ENCODE measurements at regions not wholly inside any gene's neighbourhood (a gene's known extent, or its start where the extent isn't known, plus 50 kb on each side); places are given as distances from the start of the nearest gene placed in this dataset.

- no peak for DNase-seq
These were observed 49.9 kb upstream of the HS6ST1 start for GRCh38 chr2:128368437-128369107.

- DNase-seq = no peak
These were observed 50.5 kb upstream of the HS6ST1 start for GRCh38 chr2:128369108-128369555.

GRCh38 chr2:128369602-128370467, 51.2 kb upstream of the HS6ST1 start:
- DNase-seq = no peak

DNA sequence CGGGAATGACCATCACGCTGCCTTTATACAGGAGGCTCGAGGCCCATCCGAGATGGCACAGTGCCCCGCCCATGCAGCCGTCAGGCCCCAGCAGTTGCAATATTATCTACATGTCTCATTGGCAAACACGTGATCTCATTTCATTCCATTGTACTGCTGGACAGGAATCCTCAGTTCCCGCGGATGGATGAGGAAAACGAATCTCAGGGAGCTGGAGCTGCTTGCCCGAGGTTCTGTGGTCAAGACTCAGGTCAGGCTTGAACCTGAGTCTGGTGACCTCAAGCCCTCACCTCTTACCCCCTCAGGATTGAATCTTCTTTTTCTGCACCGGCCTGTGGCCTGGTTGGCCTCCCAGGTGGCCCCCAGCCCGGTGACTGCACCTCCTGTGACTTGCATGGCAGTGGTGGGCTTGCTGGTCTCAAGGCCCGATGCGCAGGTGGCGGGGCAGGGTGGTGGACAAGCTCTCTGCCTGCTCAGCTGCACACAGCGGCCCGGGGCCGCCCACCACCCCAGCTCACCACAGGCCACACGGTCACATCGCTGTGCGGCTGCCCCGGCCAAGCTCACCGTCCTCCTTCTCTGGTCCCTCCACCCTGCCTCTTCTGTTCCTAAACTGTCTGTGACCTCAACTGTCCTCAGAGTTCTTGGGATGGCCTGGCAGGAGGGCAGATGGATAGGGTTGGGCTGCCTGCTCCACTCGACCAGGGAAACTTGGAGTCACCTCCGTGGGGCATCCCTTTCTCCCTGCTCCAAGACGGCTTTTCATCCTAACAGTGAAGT, 52.0 kb upstream of the HS6ST1 start:
- DNase-seq = no peak

- DNase-seq = no peak
These were observed 52.6 kb upstream of the HS6ST1 start for GRCh38 chr2:128371248-128371630.

DNA sequence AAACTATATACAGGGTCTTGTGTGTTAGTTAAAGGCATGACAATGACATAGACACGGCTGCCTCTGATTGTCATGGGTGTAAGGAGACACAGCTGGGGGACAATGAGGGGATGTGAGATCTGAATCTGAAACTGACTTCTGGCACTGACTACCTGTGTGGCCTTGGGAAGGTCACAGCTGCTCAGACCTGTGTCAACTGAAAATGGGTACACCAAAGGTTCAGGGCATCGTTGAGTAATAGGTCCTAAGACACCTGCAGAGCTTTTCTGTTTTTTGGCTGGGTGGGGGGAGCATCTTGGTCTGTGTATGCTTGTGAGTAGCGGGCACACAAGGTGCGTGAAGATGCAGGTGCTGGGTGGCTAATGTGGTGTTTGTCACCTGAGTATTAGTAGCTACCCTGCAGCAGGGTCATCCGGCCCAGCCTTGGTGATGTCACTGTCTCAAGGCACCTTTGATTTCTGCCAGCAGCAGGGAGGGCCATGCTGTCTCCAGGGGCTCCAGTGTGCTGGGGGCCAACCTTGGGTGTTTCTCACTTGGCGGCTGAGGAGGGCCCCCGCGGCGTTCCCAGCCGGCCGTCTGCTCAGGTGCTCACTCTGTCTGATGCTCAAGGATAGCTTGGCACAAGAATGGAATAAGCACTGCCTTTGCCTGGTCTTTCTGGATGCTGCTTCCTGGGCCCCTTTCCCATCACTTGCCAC, 53.1 kb upstream of the HS6ST1 start:
- DNase-seq = no peak

- DNase-seq = peak; percentile 35
These were observed 54.1 kb upstream of the HS6ST1 start for GRCh38 chr2:128372621-128373341.

DNA sequence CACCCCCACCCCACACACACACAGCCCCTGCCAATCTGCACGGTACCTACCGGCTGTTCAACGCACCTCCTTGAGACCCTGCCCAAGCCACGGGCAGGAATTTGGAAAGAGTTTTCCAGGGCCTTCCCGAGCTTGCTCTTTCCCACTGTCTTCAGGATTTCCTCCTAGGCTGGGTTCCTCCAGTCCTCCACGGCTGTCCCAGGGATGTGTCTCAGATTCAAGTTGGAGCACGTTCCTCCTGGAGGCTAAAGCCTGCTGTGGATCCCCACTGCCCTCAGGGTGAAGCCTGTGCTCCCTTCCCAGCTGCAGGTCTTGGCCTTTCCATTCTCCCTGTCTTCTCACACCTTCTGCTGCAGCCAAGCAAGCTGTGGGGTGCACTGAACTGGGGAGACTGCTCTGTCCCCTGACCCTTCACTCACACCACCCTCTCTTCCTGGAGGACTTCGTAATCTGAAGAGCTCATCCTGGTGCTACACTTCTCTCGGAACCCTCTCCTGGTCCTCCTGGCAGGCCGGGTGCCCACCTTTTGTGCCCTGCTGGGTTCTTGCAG, 54.9 kb upstream of the HS6ST1 start:
- DNase-seq = no peak

DNA sequence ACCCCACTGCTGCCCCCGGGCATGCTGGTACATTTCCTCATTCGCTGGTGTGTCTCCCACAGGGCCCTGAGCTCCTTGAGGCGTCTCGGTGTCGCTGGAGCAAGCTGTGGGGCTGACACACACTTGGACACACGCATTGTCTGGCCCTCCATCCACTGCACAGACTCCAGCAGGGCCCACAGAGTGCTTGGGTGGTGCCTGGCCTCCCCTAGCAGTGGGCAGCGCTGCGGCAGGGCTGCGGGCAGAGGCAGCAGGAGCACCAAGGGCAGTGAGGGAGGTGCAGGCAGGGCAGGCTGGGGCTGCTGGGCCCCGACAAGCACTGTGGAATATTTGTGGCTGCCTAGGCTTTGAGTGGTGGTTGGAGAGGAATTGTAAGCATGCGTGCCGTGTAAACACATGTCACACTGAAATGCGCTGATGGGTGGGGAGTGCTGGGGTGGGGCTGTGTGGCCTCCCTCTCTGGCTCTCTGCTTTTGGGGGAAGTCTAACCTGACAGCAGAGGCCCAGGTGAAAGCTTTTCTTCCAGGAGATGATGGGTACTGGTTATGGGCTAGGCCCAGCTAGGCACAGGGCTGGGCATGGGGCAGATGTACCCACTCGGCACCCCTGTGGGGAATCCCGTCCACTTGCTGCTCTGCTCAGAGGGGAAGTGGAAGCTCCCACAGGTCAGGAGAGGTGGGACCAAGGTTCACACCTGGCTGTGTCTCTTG, 55.5 kb upstream of the HS6ST1 start:
- no peak for DNase-seq

DNA sequence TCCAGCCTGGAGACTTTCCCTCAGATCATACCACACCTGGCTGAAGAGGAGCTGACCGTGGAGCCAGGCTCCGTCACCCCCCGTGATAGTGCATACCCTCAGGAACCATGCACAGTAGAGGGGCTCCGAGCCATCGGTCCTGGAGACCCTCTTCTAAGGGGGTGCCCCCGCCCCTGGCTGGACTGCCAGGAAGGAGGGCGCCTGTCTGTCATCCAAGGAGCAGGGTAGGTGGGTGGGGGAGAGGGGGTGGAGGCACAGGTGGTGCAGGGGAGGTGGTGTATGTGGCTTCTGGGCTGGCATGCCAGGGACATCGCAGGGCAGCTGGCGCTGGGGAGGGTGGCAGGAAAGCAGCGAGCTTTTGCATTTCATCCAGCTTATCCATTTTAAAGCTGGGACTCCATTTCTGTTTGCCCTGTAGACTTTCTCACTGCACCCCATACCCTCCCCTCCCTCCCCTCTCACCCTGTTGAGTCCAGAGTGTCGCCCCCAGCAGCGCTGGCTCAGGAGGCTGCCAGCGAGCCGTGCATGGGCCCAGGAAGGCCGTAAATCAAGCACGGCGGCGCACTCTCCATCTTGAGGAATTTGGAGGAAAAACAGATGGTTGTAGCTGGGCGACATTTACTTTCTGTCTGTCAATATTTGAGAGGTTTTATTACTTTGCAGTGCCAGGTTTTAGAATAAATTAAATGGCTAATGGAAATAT, 56.2 kb upstream of the HS6ST1 start:
- DNase-seq = no peak

- no peak for DNase-seq
These were observed 56.8 kb upstream of the HS6ST1 start for GRCh38 chr2:128375454-128375853.

DNA sequence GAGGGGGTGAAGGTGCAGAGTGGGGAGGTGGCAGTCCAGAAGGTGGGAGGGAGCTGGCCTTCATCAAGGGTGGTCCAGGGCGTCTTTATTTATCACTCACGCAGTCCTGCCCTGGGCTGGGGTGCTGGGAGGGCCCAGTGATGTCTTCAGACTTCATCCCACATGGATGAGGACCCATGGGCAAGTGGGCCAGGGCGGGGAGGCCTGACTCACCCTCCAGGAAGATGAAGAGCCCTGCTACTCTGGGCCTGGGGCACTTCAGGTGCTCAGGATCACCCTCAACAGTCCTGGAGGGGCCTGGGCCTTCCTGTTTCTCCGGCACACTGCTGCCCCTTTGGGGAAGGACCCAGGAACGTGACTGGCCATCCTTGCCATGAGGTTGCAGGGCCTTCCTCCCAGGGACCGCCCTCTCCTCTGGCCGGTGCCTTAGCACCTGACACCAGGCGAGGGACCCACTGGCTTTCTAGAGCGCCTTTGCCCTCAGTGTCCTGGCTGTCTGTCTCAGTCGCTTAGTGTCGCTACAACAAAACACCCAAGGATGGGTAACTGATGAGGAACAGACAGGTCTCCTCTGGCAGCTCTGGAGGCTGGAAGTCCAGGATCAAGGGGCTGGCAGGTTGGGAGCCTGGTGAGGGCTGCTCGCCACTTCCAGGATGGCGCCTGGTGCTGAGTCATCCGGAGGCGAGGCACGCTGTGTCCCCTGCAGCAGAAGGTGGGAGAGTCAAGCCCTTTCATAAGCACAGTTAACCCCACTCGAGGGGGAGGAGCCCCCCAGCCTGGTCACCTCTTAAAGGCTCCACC, 57.8 kb upstream of the HS6ST1 start:
- DNase-seq = no peak

- no peak for DNase-seq
These were observed 58.6 kb upstream of the HS6ST1 start for GRCh38 chr2:128377071-128377910.

GRCh38 chr2:128378231-128379020, 59.8 kb upstream of the HS6ST1 start:
- no peak for DNase-seq

GRCh38 chr2:128379021-128380015, 60.6 kb upstream of the HS6ST1 start:
- DNase-seq = no peak

GRCh38 chr2:128380061-128380889, 61.6 kb upstream of the HS6ST1 start:
- DNase-seq = no peak

All from CD4-positive, alpha-beta T cell treated with Interleukin-12 subunit alpha and Interleukin-12 subunit beta, for 1 hour (primary cell).